Parathyroid adenoma (tissue), 2 donors: ENCODE measurements at regions not wholly inside any gene's neighbourhood (a gene's known extent, or its start where the extent isn't known, plus 50 kb on each side); places are given as distances from the start of the nearest gene placed in this dataset.
"Not testable (repeated sequence)": the region's sequence is repeated elsewhere in the genome, so short reads cannot be mapped to it uniquely, and the experiment has no call there.

Experiments
- H2AFZ ChIP-seq: fragments of 300-600 bp; sonication (generic); one replicate; pipeline ENCODE4 v1.7.0; 2017; ENCODE audit warnings: antibody characterized with exemption, mild to moderate bottlenecking
- H3K27ac ChIP-seq: fragments of 300-600 bp; sonication (generic); one replicate; pipeline ENCODE4 v1.7.0; 2017
- H3K27me3 ChIP-seq: fragments of 300-600 bp; sonication (generic); one replicate; pipeline ENCODE4 v1.7.0; 2017; ENCODE audit warnings: low read length; ENCODE audit not compliant: control insufficient read depth, insufficient read depth
- H3K36me3 ChIP-seq: fragments of 300-600 bp; sonication (generic); one replicate; pipeline ENCODE4 v1.7.0; 2017; ENCODE audit warnings: low read length; ENCODE audit not compliant: control insufficient read depth, insufficient read depth
- H3K4me1 ChIP-seq: fragments of 300-600 bp; sonication (generic); one replicate; pipeline ENCODE4 v1.7.0; 2017; ENCODE audit warnings: control low read depth
- H3K4me2 ChIP-seq: fragments of 300-600 bp; sonication (generic); one replicate; pipeline ENCODE4 v1.7.0; 2017; ENCODE audit warnings: low read length
- H3K4me3 ChIP-seq: fragments of 300-600 bp; sonication (generic); one replicate; pipeline ENCODE4 v1.7.0; 2017; ENCODE audit warnings: low read depth, low read length
- H3K79me2 ChIP-seq: fragments of 300-600 bp; sonication (generic); one replicate; pipeline ENCODE4 v1.7.0; 2017; ENCODE audit warnings: control low read depth
- H3K9ac ChIP-seq: fragments of 300-600 bp; sonication (generic); one replicate; pipeline ENCODE4 v1.7.0; 2017; ENCODE audit warnings: mild to moderate bottlenecking
- H3K9me3 ChIP-seq: fragments of 300-600 bp; sonication (generic); one replicate; pipeline ENCODE4 v1.7.0; 2017; ENCODE audit warnings: low read length; ENCODE audit not compliant: control insufficient read depth
- CTCF ChIP-seq: fragments of 300-600 bp; sonication (generic); IDR thresholded peaks from one replicate; pipeline ENCODE4 v1.7.0; 2017; ENCODE audit warnings: antibody characterized with exemption, mild to moderate bottlenecking
- donor health status: primary hyperparathyroidism.

GRCh38 chr11:115613986-115614632 lies 109.9 kb upstream of the CADM1 start:
- TF ChIP-seq CTCF = no peak
- Histone ChIP-seq H3K36me3 (no peaks in the 10 kb centered on the region), H3K27me3 (no peaks in the 10 kb centered on the region), H3K4me1 (no peaks in the 10 kb centered on the region), H3K79me2 (no peaks in the 10 kb centered on the region), H3K4me2 (no peak overlapping the region), H3K4me3 (no peak overlapping the region), H3K27ac (no peak overlapping the region), H3K9me3 (no peaks in the 10 kb centered on the region), H3K9ac (no peak overlapping the region), H2AFZ (no peak overlapping the region)

DNA sequence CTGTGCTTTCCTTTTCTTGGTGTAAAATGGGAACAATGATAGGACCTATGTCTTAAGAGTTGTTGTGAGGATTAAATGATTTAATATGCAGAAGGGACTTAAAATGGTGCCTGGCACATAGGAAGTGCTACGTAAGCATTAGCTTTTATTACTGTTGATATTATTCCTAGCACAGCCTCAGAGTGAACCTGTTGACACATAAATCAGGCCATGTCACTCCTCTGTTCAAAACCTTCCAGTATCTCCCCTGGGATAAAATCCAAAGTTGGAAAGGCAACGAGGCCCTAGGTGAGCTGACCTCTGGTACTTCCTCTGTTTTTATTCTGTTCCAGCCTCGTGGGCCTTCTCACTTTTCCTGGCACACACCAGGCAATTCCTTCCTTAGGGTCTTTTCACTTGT lies 108.8 kb upstream of the CADM1 start:
- Histone ChIP-seq H3K36me3 (no peaks in the 10 kb centered on the region), H3K27ac (no peak overlapping the region), H2AFZ (no peak overlapping the region), H3K27me3 (no peaks in the 10 kb centered on the region), H3K4me2 (no peak overlapping the region), H3K4me1 (no peaks in the 10 kb centered on the region), H3K79me2 (no peaks in the 10 kb centered on the region), H3K9me3 (no peaks in the 10 kb centered on the region), H3K4me3 (no peak overlapping the region), H3K9ac (no peak overlapping the region)
- TF ChIP-seq CTCF = no peak

GRCh38 chr11:115612046-115612730 lies 108.0 kb upstream of the CADM1 start:
- no peaks in the 10 kb centered on the region for H3K4me1 ChIP-seq
- H3K4me3 ChIP-seq = no peak overlapping the region
- no peak for TF ChIP-seq CTCF
- no peaks in the 10 kb centered on the region for H3K79me2 ChIP-seq
- no peak overlapping the region for H3K27ac ChIP-seq
- H3K36me3 ChIP-seq = no peaks in the 10 kb centered on the region
- no peak overlapping the region for H2AFZ ChIP-seq
- H3K9me3 ChIP-seq = no peaks in the 10 kb centered on the region
- no peak overlapping the region for H3K4me2 ChIP-seq
- no peaks in the 10 kb centered on the region for H3K27me3 ChIP-seq
- H3K9ac ChIP-seq = no peak overlapping the region

GRCh38 chr11:115611343-115611742 lies 107.1 kb upstream of the CADM1 start:
- no peak overlapping the region for H2AFZ ChIP-seq
- no peaks in the 10 kb centered on the region for H3K27me3 ChIP-seq
- TF ChIP-seq CTCF = no peak
- no peaks in the 10 kb centered on the region for H3K4me1 ChIP-seq
- H3K4me3 ChIP-seq = no peak overlapping the region
- H3K27ac ChIP-seq = no peak overlapping the region
- no peaks in the 10 kb centered on the region for H3K79me2 ChIP-seq
- no peak overlapping the region for H3K9ac ChIP-seq
- H3K9me3 ChIP-seq = no peaks in the 10 kb centered on the region
- H3K4me2 ChIP-seq = no peak overlapping the region
- H3K36me3 ChIP-seq = no peaks in the 10 kb centered on the region

DNA sequence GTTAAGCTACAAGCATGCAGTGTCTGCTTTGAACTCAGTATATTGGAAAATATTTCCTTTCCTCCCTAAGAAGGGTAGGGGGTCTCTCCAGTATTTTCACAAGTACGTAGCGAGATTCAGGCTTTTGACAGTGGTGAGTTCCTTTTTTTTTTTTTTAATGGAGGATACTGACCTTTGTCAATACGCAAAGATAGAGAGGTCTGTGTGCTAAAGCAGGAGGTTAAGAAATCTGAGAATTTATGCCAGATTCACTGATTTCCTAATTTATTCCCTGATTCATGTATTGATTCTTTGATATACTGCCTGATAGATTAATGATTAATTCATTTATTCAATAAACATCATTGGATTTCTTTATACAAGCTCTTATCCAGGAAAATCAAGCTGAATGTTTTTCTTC lies 106.7 kb upstream of the CADM1 start:
- TF ChIP-seq CTCF = no peak
- H3K9ac ChIP-seq = no peak overlapping the region
- H3K27ac ChIP-seq = no peak overlapping the region
- H3K79me2 ChIP-seq = no peaks in the 10 kb centered on the region
- H3K4me3 ChIP-seq = no peak overlapping the region
- no peaks in the 10 kb centered on the region for H3K27me3 ChIP-seq
- H3K4me2 ChIP-seq = no peak overlapping the region
- no peaks in the 10 kb centered on the region for H3K9me3 ChIP-seq
- H3K4me1 ChIP-seq = no peaks in the 10 kb centered on the region
- no peaks in the 10 kb centered on the region for H3K36me3 ChIP-seq
- H2AFZ ChIP-seq = no peak overlapping the region

- H3K4me3 ChIP-seq, H3K4me1 ChIP-seq, H3K4me2 ChIP-seq, H2AFZ ChIP-seq, H3K9ac ChIP-seq, H3K27ac ChIP-seq, H3K79me2 ChIP-seq, H3K9me3 ChIP-seq, H3K36me3 ChIP-seq, H3K27me3 ChIP-seq: not testable (repeated sequence)
Measured at GRCh38 chr11:115610234-115610633, 106.0 kb upstream of the CADM1 start.
